HuH-7 (cell line): ENCODE measurements at regions not wholly inside any gene's neighbourhood (a gene's known extent, or its start where the extent isn't known, plus 50 kb on each side); places are given as distances from the start of the nearest gene placed in this dataset.
A peak's percentile ranks its signal among the peaks of the same experiment; 100 is the strongest.

Experiments
- DNase-seq: peaks from one replicate; pipeline ENCODE4 v3.0.0; 2011; ENCODE audit warnings: low spot score

GRCh38 chr6:79864421-79864820, 82.9 kb downstream of the ELOVL4 start:
- DNase-seq = no peak

GRCh38 chr6:79864001-79864400, 83.4 kb downstream of the ELOVL4 start:
- no peak for DNase-seq

- no peak for DNase-seq
Measured at GRCh38 chr6:79863566-79863965, 83.8 kb downstream of the ELOVL4 start.

GRCh38 chr6:79862711-79863110, 84.6 kb downstream of the ELOVL4 start:
- no peak for DNase-seq

GRCh38 chr6:79862126-79862525, 85.2 kb downstream of the ELOVL4 start:
- DNase-seq = no peak

- DNase-seq = no peak
Measured at GRCh38 chr6:79861023-79861422, 86.3 kb downstream of the ELOVL4 start.

GRCh38 chr6:79847426-79847825, 99.9 kb downstream of the ELOVL4 start:
- DNase-seq = no peak

- no peak for DNase-seq
Measured at GRCh38 chr6:79842376-79843040, 104.8 kb downstream of the ELOVL4 start.

GRCh38 chr6:79841577-79842375, 105.6 kb downstream of the ELOVL4 start:
- DNase-seq = no peak

- no peak for DNase-seq
Measured at GRCh38 chr6:79838851-79839250, 108.5 kb downstream of the ELOVL4 start.

GRCh38 chr6:79833964-79834284, 113.4 kb downstream of the ELOVL4 start:
- no peak for DNase-seq

- no peak for DNase-seq
Measured at GRCh38 chr6:79833264-79833963, 113.9 kb downstream of the ELOVL4 start.

GRCh38 chr6:79832723-79833122, 114.6 kb downstream of the ELOVL4 start:
- no peak for DNase-seq

- DNase-seq = no peak
Measured at GRCh38 chr6:79824202-79824601, 123.2 kb downstream of the ELOVL4 start.

- no peak for DNase-seq
Measured at GRCh38 chr6:79821859-79822258, 125.5 kb downstream of the ELOVL4 start.

- DNase-seq = no peak
Measured at GRCh38 chr6:79818471-79818870, 128.9 kb downstream of the ELOVL4 start.

GRCh38 chr6:79814940-79815339, 132.4 kb downstream of the ELOVL4 start:
- no peak for DNase-seq

GRCh38 chr6:79813854-79814709, 133.3 kb downstream of the ELOVL4 start:
- peak; percentile 46 for DNase-seq

- DNase-seq = no peak
Measured at GRCh38 chr6:79813143-79813850, 134.1 kb downstream of the ELOVL4 start.

GRCh38 chr6:79812195-79812594, 135.2 kb downstream of the ELOVL4 start:
- DNase-seq = no peak

GRCh38 chr6:79810871-79811270, 136.5 kb downstream of the ELOVL4 start:
- no peak for DNase-seq
